Right ventricle myocardium inferior (tissue), 1 donor: ENCODE measurements at regions not wholly inside any gene's neighbourhood (a gene's known extent, or its start where the extent isn't known, plus 50 kb on each side); places are given as distances from the start of the nearest gene placed in this dataset.
A peak's percentile ranks its signal among the peaks of the same experiment; 100 is the strongest.
"Not testable (repeated sequence)": the region's sequence is repeated elsewhere in the genome, so short reads cannot be mapped to it uniquely, and the experiment has no call there.

Source experiments
- ATAC-seq: fragments of 200-7000 bp; cut with Tn5 transposase; one replicate; pipeline ENCODE4 v1.9.1; 2020; ENCODE audit warnings: mild to moderate bottlenecking, moderate library complexity
- DNase-seq: peaks from one replicate; pipeline ENCODE4 v3.0.0; 2021; ENCODE audit errors: missing footprints
- intact Hi-C: fragments of 100-400 bp; cut with DNase I; formaldehyde crosslinking; loops from one replicate; pipeline ENCODE4 v1.11.0; 2022
- donor health status: DM: no; HTN: yes; CAD: no; lungs with severe emphysema.

- no peak for DNase-seq
- intact Hi-C loops = no loop called here
- ATAC-seq = no peak
Measured at GRCh38 chr3:118534519-118534918, 500.1 kb downstream of the IGSF11 start.

- intact Hi-C loops = no loop called here
- DNase-seq = no peak
- no peak for ATAC-seq
Measured at GRCh38 chr3:118536764-118537163, 497.9 kb downstream of the IGSF11 start.

- intact Hi-C loops = no loop called here
- DNase-seq = no peak
- no peak for ATAC-seq
Measured at GRCh38 chr3:118537454-118537853, 497.2 kb downstream of the IGSF11 start.

- no peak for ATAC-seq
- no peak for DNase-seq
- intact Hi-C loops = no loop called here
Measured at GRCh38 chr3:118538187-118538586, 496.5 kb downstream of the IGSF11 start.

GRCh38 chr3:118539820-118540447, 494.7 kb downstream of the IGSF11 start:
- DNase-seq = peak; percentile 67
- intact Hi-C loops, ATAC-seq: not testable (repeated sequence)

- ATAC-seq, intact Hi-C loops, DNase-seq: not testable (repeated sequence)
Measured at GRCh38 chr3:118540448-118540821, 494.2 kb downstream of the IGSF11 start.

GRCh38 chr3:118540826-118541225, 493.8 kb downstream of the IGSF11 start:
- intact Hi-C loops = no loop called here
- ATAC-seq (no peak), DNase-seq (no peak)

GRCh38 chr3:118541796-118542195, 492.9 kb downstream of the IGSF11 start:
- ATAC-seq (no peak), DNase-seq (no peak)
- intact Hi-C loops = no loop called here

GRCh38 chr3:118543832-118544231, 490.8 kb downstream of the IGSF11 start:
- DNase-seq (no peak), ATAC-seq (no peak)
- intact Hi-C loops = no loop called here

- DNase-seq = no peak
- intact Hi-C loops = no loop called here
- ATAC-seq = no peak
Measured at GRCh38 chr3:118544458-118544857, 490.2 kb downstream of the IGSF11 start.

GRCh38 chr3:118548434-118548833, 486.2 kb downstream of the IGSF11 start:
- intact Hi-C loops = no loop called here
- DNase-seq (no peak), ATAC-seq (no peak)

GRCh38 chr3:118550122-118550521, 484.5 kb downstream of the IGSF11 start:
- ATAC-seq = no peak
- DNase-seq = no peak
- intact Hi-C loops = no loop called here

- no peak for DNase-seq
- ATAC-seq = no peak
- intact Hi-C loops = no loop called here
Measured at GRCh38 chr3:118550556-118550955, 484.1 kb downstream of the IGSF11 start.

- intact Hi-C loops = no loop called here
- no peak for ATAC-seq
- no peak for DNase-seq
Measured at GRCh38 chr3:118554148-118554838, 480.4 kb downstream of the IGSF11 start.

GRCh38 chr3:118556983-118557382, 477.7 kb downstream of the IGSF11 start:
- ATAC-seq (no peak), DNase-seq (no peak)
- intact Hi-C loops = no loop called here

GRCh38 chr3:118557513-118557912, 477.1 kb downstream of the IGSF11 start:
- intact Hi-C loops = no loop called here
- DNase-seq = no peak
- no peak for ATAC-seq

GRCh38 chr3:118559286-118559685, 475.4 kb downstream of the IGSF11 start:
- DNase-seq (no peak), ATAC-seq (no peak)
- intact Hi-C loops = no loop called here

GRCh38 chr3:118564800-118565199, 469.8 kb downstream of the IGSF11 start:
- intact Hi-C loops = no loop called here
- DNase-seq (no peak), ATAC-seq (no peak)

GRCh38 chr3:118573912-118574311, 460.7 kb downstream of the IGSF11 start:
- ATAC-seq (no peak), DNase-seq (no peak)
- intact Hi-C loops = no loop called here

GRCh38 chr3:118577055-118577777, 457.4 kb downstream of the IGSF11 start:
- peak; percentile 76 for ATAC-seq

More at GRCh38 chr3:118577055-118577777, 457.4 kb downstream of the IGSF11 start:
- DNase-seq = no peak
- intact Hi-C loops = no loop called here
